ENCODE measurements at regions not wholly inside any gene's neighbourhood (a gene's known extent, or its start where the extent isn't known, plus 50 kb on each side); places are given as distances from the start of the nearest gene placed in this dataset.
A peak's percentile ranks its signal among the peaks of the same experiment; 100 is the strongest.

DNA sequence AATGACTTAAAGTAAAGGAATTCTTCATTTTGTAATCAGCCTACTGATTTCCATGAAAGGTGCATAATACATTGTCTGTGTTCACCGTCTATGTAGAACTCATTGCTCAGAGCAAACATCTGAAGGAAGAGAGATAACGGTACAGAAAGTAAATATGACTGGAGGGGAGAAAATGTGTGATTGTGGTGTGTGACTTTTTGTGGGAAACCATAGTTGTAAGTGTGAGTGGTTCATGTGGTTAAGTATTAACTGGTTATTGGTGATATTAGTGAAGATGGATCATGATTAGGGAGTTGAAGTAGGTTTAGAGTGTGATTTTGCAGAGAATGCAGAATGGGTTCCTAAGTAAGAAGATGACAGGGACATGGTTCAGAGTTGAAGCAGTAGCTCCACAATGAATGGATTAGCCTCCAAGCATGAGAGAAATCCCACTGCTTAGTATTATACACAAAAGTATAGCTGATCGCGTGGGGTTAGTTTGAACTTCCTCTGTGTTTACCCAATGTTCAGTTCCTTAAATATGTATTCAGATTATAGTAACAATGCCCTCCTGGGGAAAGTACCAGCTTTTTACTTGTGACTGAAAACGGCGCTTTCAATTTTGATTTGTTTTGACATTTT, 368.9 kb downstream of the UTRN start (continued):
- TF ChIP-seq, protein P1, sequence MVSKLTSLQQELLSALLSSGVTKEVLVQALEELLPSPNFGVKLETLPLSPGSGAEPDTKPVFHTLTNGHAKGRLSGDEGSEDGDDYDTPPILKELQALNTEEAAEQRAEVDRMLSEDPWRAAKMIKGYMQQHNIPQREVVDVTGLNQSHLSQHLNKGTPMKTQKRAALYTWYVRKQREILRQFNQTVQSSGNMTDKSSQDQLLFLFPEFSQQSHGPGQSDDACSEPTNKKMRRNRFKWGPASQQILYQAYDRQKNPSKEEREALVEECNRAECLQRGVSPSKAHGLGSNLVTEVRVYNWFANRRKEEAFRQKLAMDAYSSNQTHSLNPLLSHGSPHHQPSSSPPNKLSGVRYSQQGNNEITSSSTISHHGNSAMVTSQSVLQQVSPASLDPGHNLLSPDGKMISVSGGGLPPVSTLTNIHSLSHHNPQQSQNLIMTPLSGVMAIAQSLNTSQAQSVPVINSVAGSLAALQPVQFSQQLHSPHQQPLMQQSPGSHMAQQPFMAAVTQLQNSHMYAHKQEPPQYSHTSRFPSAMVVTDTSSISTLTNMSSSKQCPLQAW (CRISPR knock-in tag; IDR thresholded peaks at IDR 0.05): no peak
- TF ChIP-seq RELA (CRISPR knock-in tag; IDR thresholded peaks at IDR 0.05) (no peak), PHF21A (CRISPR knock-in tag; IDR thresholded peaks at IDR 0.05) (peak; percentile 84), HMG20B (CRISPR knock-in tag; conservative IDR thresholded peaks at IDR 0.05) (peak; percentile 95), ZNF792 (CRISPR knock-in tag; IDR thresholded peaks at IDR 0.05) (peak; percentile 65; the same call in 1 of the 2 replicates), STAT5B (CRISPR knock-in tag; IDR thresholded peaks at IDR 0.05) (0 out of 2 replicates have a peak, but pooled peaks have one; percentile 76), ZNF556 (CRISPR knock-in tag; IDR thresholded peaks at IDR 0.05; ENCODE audit: borderline replicate concordance) (peak; percentile 24; the same call in 1 of the 2 replicates), SAP130 (CRISPR knock-in tag; IDR thresholded peaks at IDR 0.05; ENCODE audit: low read depth) (peak; percentile 84), GTF3A (CRISPR knock-in tag; conservative IDR thresholded peaks at IDR 0.05) (no peak), ARNTL (CRISPR knock-in tag; IDR thresholded peaks at IDR 0.05) (peak; percentile 75; the same call in 1 of the 2 replicates), ZNF709 (CRISPR knock-in tag; IDR thresholded peaks at IDR 0.05) (no peak), YEATS4 (CRISPR knock-in tag; IDR thresholded peaks at IDR 0.05; ENCODE audit: borderline replicate concordance) (peak; percentile 47), NCOR1 (IDR thresholded peaks at IDR 0.05; ENCODE audit: borderline replicate concordance, low read length) (peak; percentile 80; the same call in 1 of the 2 replicates), FOXO1 (CRISPR knock-in tag; IDR thresholded peaks at IDR 0.05) (peak; percentile 63), HNRNPH1 (optimal IDR thresholded peaks at IDR 0.05; ENCODE audit: low read depth, low read length) (no peak), RXRB (CRISPR knock-in tag; IDR thresholded peaks at IDR 0.05; ENCODE audit: borderline replicate concordance) (peak; percentile 76), TBX2 (CRISPR knock-in tag; IDR thresholded peaks at IDR 0.05; ENCODE audit: borderline replicate concordance) (peak; percentile 86)
- TF ChIP-seq, protein P2, sequence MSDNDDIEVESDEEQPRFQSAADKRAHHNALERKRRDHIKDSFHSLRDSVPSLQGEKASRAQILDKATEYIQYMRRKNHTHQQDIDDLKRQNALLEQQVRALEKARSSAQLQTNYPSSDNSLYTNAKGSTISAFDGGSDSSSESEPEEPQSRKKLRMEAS (IDR thresholded peaks at IDR 0.05): peak; percentile 55; the same call in 1 of the 2 replicates
- TF ChIP-seq, protein P3, sequence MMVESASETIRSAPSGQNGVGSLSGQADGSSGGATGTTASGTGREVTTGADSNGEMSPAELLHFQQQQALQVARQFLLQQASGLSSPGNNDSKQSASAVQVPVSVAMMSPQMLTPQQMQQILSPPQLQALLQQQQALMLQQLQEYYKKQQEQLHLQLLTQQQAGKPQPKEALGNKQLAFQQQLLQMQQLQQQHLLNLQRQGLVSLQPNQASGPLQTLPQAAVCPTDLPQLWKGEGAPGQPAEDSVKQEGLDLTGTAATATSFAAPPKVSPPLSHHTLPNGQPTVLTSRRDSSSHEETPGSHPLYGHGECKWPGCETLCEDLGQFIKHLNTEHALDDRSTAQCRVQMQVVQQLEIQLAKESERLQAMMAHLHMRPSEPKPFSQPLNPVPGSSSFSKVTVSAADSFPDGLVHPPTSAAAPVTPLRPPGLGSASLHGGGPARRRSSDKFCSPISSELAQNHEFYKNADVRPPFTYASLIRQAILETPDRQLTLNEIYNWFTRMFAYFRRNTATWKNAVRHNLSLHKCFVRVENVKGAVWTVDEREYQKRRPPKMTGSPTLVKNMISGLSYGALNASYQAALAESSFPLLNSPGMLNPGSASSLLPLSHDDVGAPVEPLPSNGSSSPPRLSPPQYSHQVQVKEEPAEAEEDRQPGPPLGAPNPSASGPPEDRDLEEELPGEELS (CRISPR knock-in tag; IDR thresholded peaks at IDR 0.05): peak; percentile 97
- TF ChIP-seq, protein P4, sequence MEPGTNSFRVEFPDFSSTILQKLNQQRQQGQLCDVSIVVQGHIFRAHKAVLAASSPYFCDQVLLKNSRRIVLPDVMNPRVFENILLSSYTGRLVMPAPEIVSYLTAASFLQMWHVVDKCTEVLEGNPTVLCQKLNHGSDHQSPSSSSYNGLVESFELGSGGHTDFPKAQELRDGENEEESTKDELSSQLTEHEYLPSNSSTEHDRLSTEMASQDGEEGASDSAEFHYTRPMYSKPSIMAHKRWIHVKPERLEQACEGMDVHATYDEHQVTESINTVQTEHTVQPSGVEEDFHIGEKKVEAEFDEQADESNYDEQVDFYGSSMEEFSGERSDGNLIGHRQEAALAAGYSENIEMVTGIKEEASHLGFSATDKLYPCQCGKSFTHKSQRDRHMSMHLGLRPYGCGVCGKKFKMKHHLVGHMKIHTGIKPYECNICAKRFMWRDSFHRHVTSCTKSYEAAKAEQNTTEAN (CRISPR knock-in tag; conservative IDR thresholded peaks at IDR 0.05): peak; percentile 96
- TF ChIP-seq, protein P5, sequence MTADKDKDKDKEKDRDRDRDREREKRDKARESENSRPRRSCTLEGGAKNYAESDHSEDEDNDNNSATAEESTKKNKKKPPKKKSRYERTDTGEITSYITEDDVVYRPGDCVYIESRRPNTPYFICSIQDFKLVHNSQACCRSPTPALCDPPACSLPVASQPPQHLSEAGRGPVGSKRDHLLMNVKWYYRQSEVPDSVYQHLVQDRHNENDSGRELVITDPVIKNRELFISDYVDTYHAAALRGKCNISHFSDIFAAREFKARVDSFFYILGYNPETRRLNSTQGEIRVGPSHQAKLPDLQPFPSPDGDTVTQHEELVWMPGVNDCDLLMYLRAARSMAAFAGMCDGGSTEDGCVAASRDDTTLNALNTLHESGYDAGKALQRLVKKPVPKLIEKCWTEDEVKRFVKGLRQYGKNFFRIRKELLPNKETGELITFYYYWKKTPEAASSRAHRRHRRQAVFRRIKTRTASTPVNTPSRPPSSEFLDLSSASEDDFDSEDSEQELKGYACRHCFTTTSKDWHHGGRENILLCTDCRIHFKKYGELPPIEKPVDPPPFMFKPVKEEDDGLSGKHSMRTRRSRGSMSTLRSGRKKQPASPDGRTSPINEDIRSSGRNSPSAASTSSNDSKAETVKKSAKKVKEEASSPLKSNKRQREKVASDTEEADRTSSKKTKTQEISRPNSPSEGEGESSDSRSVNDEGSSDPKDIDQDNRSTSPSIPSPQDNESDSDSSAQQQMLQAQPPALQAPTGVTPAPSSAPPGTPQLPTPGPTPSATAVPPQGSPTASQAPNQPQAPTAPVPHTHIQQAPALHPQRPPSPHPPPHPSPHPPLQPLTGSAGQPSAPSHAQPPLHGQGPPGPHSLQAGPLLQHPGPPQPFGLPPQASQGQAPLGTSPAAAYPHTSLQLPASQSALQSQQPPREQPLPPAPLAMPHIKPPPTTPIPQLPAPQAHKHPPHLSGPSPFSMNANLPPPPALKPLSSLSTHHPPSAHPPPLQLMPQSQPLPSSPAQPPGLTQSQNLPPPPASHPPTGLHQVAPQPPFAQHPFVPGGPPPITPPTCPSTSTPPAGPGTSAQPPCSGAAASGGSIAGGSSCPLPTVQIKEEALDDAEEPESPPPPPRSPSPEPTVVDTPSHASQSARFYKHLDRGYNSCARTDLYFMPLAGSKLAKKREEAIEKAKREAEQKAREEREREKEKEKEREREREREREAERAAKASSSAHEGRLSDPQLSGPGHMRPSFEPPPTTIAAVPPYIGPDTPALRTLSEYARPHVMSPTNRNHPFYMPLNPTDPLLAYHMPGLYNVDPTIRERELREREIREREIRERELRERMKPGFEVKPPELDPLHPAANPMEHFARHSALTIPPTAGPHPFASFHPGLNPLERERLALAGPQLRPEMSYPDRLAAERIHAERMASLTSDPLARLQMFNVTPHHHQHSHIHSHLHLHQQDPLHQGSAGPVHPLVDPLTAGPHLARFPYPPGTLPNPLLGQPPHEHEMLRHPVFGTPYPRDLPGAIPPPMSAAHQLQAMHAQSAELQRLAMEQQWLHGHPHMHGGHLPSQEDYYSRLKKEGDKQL (CRISPR knock-in tag; IDR thresholded peaks at IDR 0.05; ENCODE audit: low read depth): peak; percentile 91

Data from HepG2 (cell line).